Heart right ventricle (tissue), 16 donors: ENCODE measurements at regions not wholly inside any gene's neighbourhood (a gene's known extent, or its start where the extent isn't known, plus 50 kb on each side); places are given as distances from the start of the nearest gene placed in this dataset.

Experiments
- ATAC-seq, 8 donors: fragments of 200-7000 bp; cut with Tn5 transposase; one replicate each; pipeline ENCODE4 v1.9.1; 2020; ENCODE audit warnings: mild to moderate bottlenecking in 8 of 8, moderate library complexity in 8 of 8, moderate number of reproducible peaks in 1 of 8
- DNase-seq, 2 donors: peaks; one replicate each; pipeline ENCODE4 v3.0.0-alpha.2; 2020
- H3K27ac ChIP-seq, 10 donors: fragments of 200-600 bp; sonication (generic) in 2 of 10; one replicate each; pipeline versions ENCODE4 v1.5.0 to v1.8.0; 2020 to 2022; ENCODE audit warnings: mild to moderate bottlenecking in 3 of 10
- H3K27me3 ChIP-seq, 7 donors: fragments of 200-600 bp; one replicate each; pipeline ENCODE4 v1.8.0; 2021 to 2022; ENCODE audit warnings: mild to moderate bottlenecking in 2 of 7
- H3K36me3 ChIP-seq, 9 donors: fragments of 200-600 bp; sonication (generic) in 1 of 9; one replicate each; pipeline versions ENCODE4 v1.5.0 to v1.8.0; 2020 to 2022; ENCODE audit warnings: mild to moderate bottlenecking in 2 of 9
- H3K4me1 ChIP-seq, 9 donors: fragments of 200-600 bp; sonication (generic) in 1 of 9; one replicate each; pipeline versions ENCODE4 v1.5.0 to v1.8.0; 2020 to 2022; ENCODE audit warnings: mild to moderate bottlenecking in 4 of 9
- H3K4me3 ChIP-seq, 10 donors: fragments of 200-600 bp; sonication (generic) in 2 of 10; one replicate each; pipeline versions ENCODE4 v1.5.0 to v1.8.0; 2020 to 2022; ENCODE audit warnings: mild to moderate bottlenecking in 7 of 10, moderate library complexity in 2 of 10
- H3K9me3 ChIP-seq, 11 donors: fragments of 200-600 bp in 10 of 11; sonication (generic) in 2 of 11; one replicate each; pipeline versions ENCODE4 v1.5.0 to v1.8.0; 2013 to 2022; ENCODE audit warnings: mild to moderate bottlenecking in 2 of 11, control low read depth in 1 of 11, moderate library complexity in 1 of 11
- WGBS, 2 donors: extraction: QIAGEN DNeasy Blood & Tissue Kit; methylation state at CpG; one replicate each; pipeline ENCODE4 v1.1.7; 2013; ENCODE audit warnings: inconsistent platforms in 1 of 2; 5-methylcytosine and 5-hydroxymethylcytosine counted together
- intact Hi-C, 10 donors: fragments of 100-400 bp; cut with DNase I; formaldehyde crosslinking; loops; one replicate each; pipeline versions ENCODE4 v1.11.1 to v1.14.2; 2022
- TF ChIP-seq, protein P1 (sequence below), 9 donors: fragments of 200-600 bp; sonication (generic) in 2 of 9; IDR thresholded peaks; one replicate each; pipeline versions ENCODE4 v1.5.0 to v1.8.0; 2021 to 2022; ENCODE audit warnings: antibody characterized with exemption in 9 of 9, mild to moderate bottlenecking in 5 of 9, moderate library complexity in 1 of 9
- donor health status: Arrhythmogenic right ventricular cardiomyopathy.
- donor health status: ischemic (EF 13 %, LVEDD 7.1; RV severe dilation, severe dysfunction).
- donor health status: healthy with polysubstance abuse.
- donor health status: DM: no; HTN: yes; CAD: no.
- donor health status: DM: no; HTN: no; CAD: no.
- donor health status: ischemic (EF 25% LVEDD 6.9; RV normal size, moderate dysfunction).
- donor health status: ischemic (EF 25% LVEDD 5.7; RV mildly dilated, moderate dysfunction).
- donor health status: healthy.
- donor health status: DM: yes; HTN: yes; CAD: no.
- donor health status: Ischemic cardiomyopathy.
- donor health status: ischemic (EF 35%, LVEDD 5.7; RV mildly dilated, moderate dysfunction).
- donor health status: nonischemic (EF 11% LVEDD 7.7; RV severe dilation, severe dysfunction).
- donor health status: DM: yes; HTN: yes; CAD: no.
- donor health status: PGD.
- donor health status: ischemic (EF 29% LVEDD 5.4; RV normal size, mild dysfunction).
- donor health status: nonischemic (EF 23%, LVEDD 6.1; RV moderate dilation, normal function).

- Histone ChIP-seq H3K4me1 (no peaks in the 10 kb centered on the region), H3K27me3 (no peaks in the 10 kb centered on the region), H3K27ac (no peak overlapping the region), H3K4me3 (no peak overlapping the region), H3K9me3 (peaks cover 0 to 23% (median 6%) of the 10 kb centered on the region in 11 donors), H3K36me3 (no peaks in the 10 kb centered on the region)
- intact Hi-C loops, result no loop called here
- DNase-seq, result peak in 1 of 2 donors; percentile 11
- peak in 1 of 8 donors; percentile 2 for ATAC-seq
- 9 to 10% methylated on average over 3 of the region's 3 CpGs for WGBS, 2 donors
- TF ChIP-seq, protein P1, sequence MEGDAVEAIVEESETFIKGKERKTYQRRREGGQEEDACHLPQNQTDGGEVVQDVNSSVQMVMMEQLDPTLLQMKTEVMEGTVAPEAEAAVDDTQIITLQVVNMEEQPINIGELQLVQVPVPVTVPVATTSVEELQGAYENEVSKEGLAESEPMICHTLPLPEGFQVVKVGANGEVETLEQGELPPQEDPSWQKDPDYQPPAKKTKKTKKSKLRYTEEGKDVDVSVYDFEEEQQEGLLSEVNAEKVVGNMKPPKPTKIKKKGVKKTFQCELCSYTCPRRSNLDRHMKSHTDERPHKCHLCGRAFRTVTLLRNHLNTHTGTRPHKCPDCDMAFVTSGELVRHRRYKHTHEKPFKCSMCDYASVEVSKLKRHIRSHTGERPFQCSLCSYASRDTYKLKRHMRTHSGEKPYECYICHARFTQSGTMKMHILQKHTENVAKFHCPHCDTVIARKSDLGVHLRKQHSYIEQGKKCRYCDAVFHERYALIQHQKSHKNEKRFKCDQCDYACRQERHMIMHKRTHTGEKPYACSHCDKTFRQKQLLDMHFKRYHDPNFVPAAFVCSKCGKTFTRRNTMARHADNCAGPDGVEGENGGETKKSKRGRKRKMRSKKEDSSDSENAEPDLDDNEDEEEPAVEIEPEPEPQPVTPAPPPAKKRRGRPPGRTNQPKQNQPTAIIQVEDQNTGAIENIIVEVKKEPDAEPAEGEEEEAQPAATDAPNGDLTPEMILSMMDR (IDR thresholded peaks at IDR 0.05), result peak in 6 of 9 donors; percentile 23 to 43 (median 32)
These were observed 789.9 kb upstream of the KIF2B start for GRCh38 chr17:53032861-53033271.

GRCh38 chr17:53017227-53017626 is 805.5 kb upstream of the KIF2B start:
- TF ChIP-seq, protein P1 (IDR thresholded peaks at IDR 0.05), result no peak
- Histone ChIP-seq H3K27me3 (no peaks in the 10 kb centered on the region), H3K9me3 (peaks cover 0 to 19% (median 0%) of the 10 kb centered on the region in 11 donors), H3K4me3 (no peak overlapping the region), H3K36me3 (no peaks in the 10 kb centered on the region), H3K27ac (no peak overlapping the region), H3K4me1 (no peaks in the 10 kb centered on the region)
- intact Hi-C loops, result no loop called here
- ATAC-seq (no peak), DNase-seq (no peak)

DNA sequence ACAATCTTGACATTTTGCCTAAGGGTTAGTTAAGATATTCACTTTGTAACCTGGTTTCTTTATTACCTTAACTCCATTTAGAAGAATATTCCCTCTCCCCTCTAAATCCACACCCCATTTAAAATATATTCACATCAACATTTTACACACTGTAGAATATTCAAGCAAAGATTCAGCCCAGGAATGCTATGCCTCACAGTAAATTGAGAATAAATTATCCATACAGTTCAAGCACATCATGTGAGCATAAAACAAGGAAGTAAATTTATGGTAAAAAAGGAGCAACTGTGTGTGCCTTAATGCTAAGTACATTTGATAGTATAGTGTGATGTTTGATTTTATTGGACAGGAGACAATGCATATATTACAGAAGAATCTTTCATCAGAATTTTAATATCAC is 806.6 kb upstream of the KIF2B start:
- H3K27me3 ChIP-seq, result no peaks in the 10 kb centered on the region
- no peaks in the 10 kb centered on the region for H3K36me3 ChIP-seq
- TF ChIP-seq, protein P1 (IDR thresholded peaks at IDR 0.05), result no peak
- ATAC-seq (no peak), DNase-seq (no peak)
- no peak overlapping the region for H3K4me3 ChIP-seq
- intact Hi-C loops, result no loop called here
- no peak overlapping the region for H3K27ac ChIP-seq
- H3K9me3 ChIP-seq, result peaks cover 0 to 19% (median 0%) of the 10 kb centered on the region in 11 donors
- no peaks in the 10 kb centered on the region for H3K4me1 ChIP-seq

- no peaks in the 10 kb centered on the region for H3K9me3 ChIP-seq
- H3K27me3 ChIP-seq, result no peaks in the 10 kb centered on the region
- H3K4me1 ChIP-seq, result no peaks in the 10 kb centered on the region
- H3K27ac ChIP-seq, result no peak overlapping the region
- TF ChIP-seq, protein P1 (IDR thresholded peaks at IDR 0.05), result no peak
- intact Hi-C loops, result no loop called here
- ATAC-seq (no peak), DNase-seq (no peak)
- H3K36me3 ChIP-seq, result no peaks in the 10 kb centered on the region
- 81 to 89% methylated on average over 2 of the region's 2 CpGs for WGBS, 2 donors
- H3K4me3 ChIP-seq, result no peak overlapping the region
These were observed 810.4 kb upstream of the KIF2B start for GRCh38 chr17:53012364-53012763.

GRCh38 chr17:53006006-53006405 is 816.7 kb upstream of the KIF2B start:
- ATAC-seq (no peak), DNase-seq (no peak)
- TF ChIP-seq, protein P1 (IDR thresholded peaks at IDR 0.05), result no peak
- Histone ChIP-seq H3K4me1 (no peaks in the 10 kb centered on the region), H3K9me3 (no peaks in the 10 kb centered on the region), H3K27me3 (no peaks in the 10 kb centered on the region), H3K27ac (no peak overlapping the region), H3K36me3 (no peaks in the 10 kb centered on the region), H3K4me3 (no peak overlapping the region)
- intact Hi-C loops, result no loop called here
- 69 to 70% methylated on average over 1 of the region's 1 CpG for WGBS, 2 donors
